ENCODE measurements at regions not wholly inside any gene's neighbourhood (a gene's known extent, or its start where the extent isn't known, plus 50 kb on each side); places are given as distances from the start of the nearest gene placed in this dataset.

DNA sequence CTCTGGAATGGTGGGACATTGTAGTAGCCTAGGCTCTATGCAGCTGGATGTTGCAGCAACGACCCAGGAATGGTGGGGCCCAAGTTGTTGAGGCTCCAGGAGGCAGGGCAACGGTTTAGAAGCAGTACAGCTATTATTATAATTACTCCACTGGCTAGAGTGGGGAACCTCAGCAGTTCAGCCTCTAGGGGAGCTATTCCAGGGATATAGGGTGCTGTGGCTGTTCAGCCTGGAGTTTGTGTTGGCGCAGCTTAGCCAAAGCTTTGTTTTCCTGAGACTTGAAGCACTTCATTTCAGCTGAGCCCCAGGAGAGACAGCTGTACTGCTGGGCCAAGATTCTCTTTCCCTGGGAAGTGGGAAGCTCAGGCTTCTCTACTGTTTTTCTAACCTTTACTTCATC, 1023.0 kb upstream of the ATXN7L3B start:
- Histone ChIP-seq H3K4me2 (replicated peaks; ENCODE audit: low read depth, low read length, poor library complexity, severe bottlenecking) (no peak overlapping the region), H4K20me1 (ENCODE audit: control insufficient read depth, insufficient read depth, low read length, poor library complexity, severe bottlenecking) (no peaks in the 10 kb centered on the region), H2AFZ (ENCODE audit: insufficient read depth, low read depth, low read length, poor library complexity, severe bottlenecking) (no peak overlapping the region), H3K36me3 (replicated peaks in 1 of 2; ENCODE audit: control extremely low read depth in 1 of 2, control insufficient read depth in 1 of 2, extremely low read depth in 1 of 2, insufficient read depth in 2 of 2, low read length in 1 of 2) (no peaks in the 10 kb centered on the region), H3K9me3 (ENCODE audit: control extremely low read depth in 1 of 3, control insufficient read depth in 2 of 3, insufficient read depth in 1 of 3, low read length in 2 of 3) (peaks cover 0 to 4% (median 0%) of the 10 kb centered on the region in 3 donors), H3K4me3 (ENCODE audit: control extremely low read depth in 1 of 5, extremely low read depth in 1 of 5, insufficient read depth in 1 of 5, low read depth in 2 of 5, low read length in 4 of 5) (no peak overlapping the region), H3K27ac (ENCODE audit: low read length in 2 of 2) (no peak overlapping the region), H3K4me1 (ENCODE audit: control insufficient read depth in 2 of 2, insufficient read depth in 2 of 2, low read length in 2 of 2) (no peaks in the 10 kb centered on the region), H3K9ac (ENCODE audit: low read length) (no peak overlapping the region), H3K27me3 (replicated peaks in 1 of 4; ENCODE audit: control extremely low read depth in 1 of 4, control insufficient read depth in 3 of 4, insufficient read depth in 4 of 4, low read length in 3 of 4) (no peaks in the 10 kb centered on the region), H3K79me2 (ENCODE audit: control insufficient read depth, insufficient read depth, low read length) (no peaks in the 10 kb centered on the region)
- DNase-seq = no peak
- Mint-ChIP-seq H3K4me1 (no peaks in the 10 kb centered on the region), H3K27me3 (no peaks in the 10 kb centered on the region), H3K9me3 (ENCODE audit: insufficient read depth) (peaks cover 2% of the 10 kb centered on the region), H3K4me3 (no peak overlapping the region), H3K27ac (no peak overlapping the region)
- ChIA-PET POLR2A (no interaction called here), CTCF (no interaction called here)
- ATAC-seq (ENCODE audit: low read depth) = no peak
- TF ChIP-seq, protein P1, sequence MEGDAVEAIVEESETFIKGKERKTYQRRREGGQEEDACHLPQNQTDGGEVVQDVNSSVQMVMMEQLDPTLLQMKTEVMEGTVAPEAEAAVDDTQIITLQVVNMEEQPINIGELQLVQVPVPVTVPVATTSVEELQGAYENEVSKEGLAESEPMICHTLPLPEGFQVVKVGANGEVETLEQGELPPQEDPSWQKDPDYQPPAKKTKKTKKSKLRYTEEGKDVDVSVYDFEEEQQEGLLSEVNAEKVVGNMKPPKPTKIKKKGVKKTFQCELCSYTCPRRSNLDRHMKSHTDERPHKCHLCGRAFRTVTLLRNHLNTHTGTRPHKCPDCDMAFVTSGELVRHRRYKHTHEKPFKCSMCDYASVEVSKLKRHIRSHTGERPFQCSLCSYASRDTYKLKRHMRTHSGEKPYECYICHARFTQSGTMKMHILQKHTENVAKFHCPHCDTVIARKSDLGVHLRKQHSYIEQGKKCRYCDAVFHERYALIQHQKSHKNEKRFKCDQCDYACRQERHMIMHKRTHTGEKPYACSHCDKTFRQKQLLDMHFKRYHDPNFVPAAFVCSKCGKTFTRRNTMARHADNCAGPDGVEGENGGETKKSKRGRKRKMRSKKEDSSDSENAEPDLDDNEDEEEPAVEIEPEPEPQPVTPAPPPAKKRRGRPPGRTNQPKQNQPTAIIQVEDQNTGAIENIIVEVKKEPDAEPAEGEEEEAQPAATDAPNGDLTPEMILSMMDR (IDR thresholded peaks at IDR 0.05) = no peak
- no peak for TF ChIP-seq EZH2 (IDR thresholded peaks at IDR 0.05; ENCODE audit: borderline replicate concordance, insufficient read depth, low read depth, low read length, poor library complexity, severe bottlenecking)
- intact Hi-C loops (cut with micrococcal nuclease) = no loop called here
- 100% methylated on average over 1 of the region's 3 CpGs for WGBS (ENCODE audit: insufficient coverage)

DNA sequence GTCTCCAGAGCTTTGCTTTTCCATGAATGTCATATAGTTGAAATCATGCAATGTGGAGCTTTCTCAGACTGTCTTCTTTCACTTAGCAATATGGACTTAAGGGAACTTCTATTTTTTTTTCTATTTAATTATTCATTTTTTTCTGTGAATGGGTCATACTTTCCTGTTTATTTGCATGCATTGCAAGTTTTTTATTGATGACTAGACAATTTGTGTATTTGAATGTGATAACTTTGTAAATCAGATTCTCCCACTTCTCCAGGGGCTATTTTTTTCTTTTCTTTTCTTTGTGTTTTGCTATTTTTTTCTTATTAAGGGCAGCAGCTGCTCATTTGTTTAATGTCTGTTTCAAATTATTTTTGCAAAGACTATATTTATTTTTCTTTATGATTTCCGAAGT, 1019.8 kb upstream of the ATXN7L3B start:
- 0% methylated on average over 1 of the region's 1 CpG for WGBS (ENCODE audit: insufficient coverage)
- Histone ChIP-seq H3K9ac (ENCODE audit: low read length) (no peak overlapping the region), H3K4me2 (replicated peaks; ENCODE audit: low read depth, low read length, poor library complexity, severe bottlenecking) (no peak overlapping the region), H3K27me3 (replicated peaks in 1 of 4; ENCODE audit: control extremely low read depth in 1 of 4, control insufficient read depth in 3 of 4, insufficient read depth in 4 of 4, low read length in 3 of 4) (no peaks in the 10 kb centered on the region), H3K4me3 (ENCODE audit: control extremely low read depth in 1 of 5, extremely low read depth in 1 of 5, insufficient read depth in 1 of 5, low read depth in 2 of 5, low read length in 4 of 5) (no peak overlapping the region), H3K36me3 (replicated peaks in 1 of 2; ENCODE audit: control extremely low read depth in 1 of 2, control insufficient read depth in 1 of 2, extremely low read depth in 1 of 2, insufficient read depth in 2 of 2, low read length in 1 of 2) (no peaks in the 10 kb centered on the region), H4K20me1 (ENCODE audit: control insufficient read depth, insufficient read depth, low read length, poor library complexity, severe bottlenecking) (no peaks in the 10 kb centered on the region), H3K4me1 (ENCODE audit: control insufficient read depth in 2 of 2, insufficient read depth in 2 of 2, low read length in 2 of 2) (no peaks in the 10 kb centered on the region), H3K9me3 (ENCODE audit: control extremely low read depth in 1 of 3, control insufficient read depth in 2 of 3, insufficient read depth in 1 of 3, low read length in 2 of 3) (peaks cover 4 to 7% (median 6%) of the 10 kb centered on the region in 3 donors), H3K27ac (ENCODE audit: low read length in 2 of 2) (no peak overlapping the region), H2AFZ (ENCODE audit: insufficient read depth, low read depth, low read length, poor library complexity, severe bottlenecking) (no peak overlapping the region), H3K79me2 (ENCODE audit: control insufficient read depth, insufficient read depth, low read length) (no peaks in the 10 kb centered on the region)
- POLR2A ChIA-PET = no interaction called here
- no peak for DNase-seq
- CTCF ChIA-PET = no interaction called here
- Mint-ChIP-seq H3K4me1 (no peaks in the 10 kb centered on the region), H3K27ac (no peak overlapping the region), H3K9me3 (ENCODE audit: insufficient read depth) (peaks cover 5% of the 10 kb centered on the region), H3K27me3 (no peaks in the 10 kb centered on the region), H3K4me3 (no peak overlapping the region)
- intact Hi-C loops (cut with micrococcal nuclease) = no loop called here
- no peak for ATAC-seq (ENCODE audit: low read depth)
- TF ChIP-seq, protein P1 (IDR thresholded peaks at IDR 0.05) = no peak
- TF ChIP-seq EZH2 (IDR thresholded peaks at IDR 0.05; ENCODE audit: borderline replicate concordance, insufficient read depth, low read depth, low read length, poor library complexity, severe bottlenecking) = no peak

All from B cell (primary cell).